ENCODE measurements at regions not wholly inside any gene's neighbourhood (a gene's known extent, or its start where the extent isn't known, plus 50 kb on each side); places are given as distances from the start of the nearest gene placed in this dataset.

GRCh38 chr15:98523912-98524662 is 124.3 kb upstream of the IGF1R start:
- no peaks in the 10 kb centered on the region for H3K9me3 ChIP-seq
- no peaks in the 10 kb centered on the region for H3K36me3 ChIP-seq
- DNase-seq (no peak), ATAC-seq (no peak), FAIRE-seq (no peak)
- no peaks in the 10 kb centered on the region for H3K27me3 ChIP-seq
- no peaks in the 10 kb centered on the region for H3K4me1 ChIP-seq
- H3K4me3 ChIP-seq = no peak overlapping the region
- no peak overlapping the region for H3K27ac ChIP-seq
- TF ChIP-seq, protein P1, sequence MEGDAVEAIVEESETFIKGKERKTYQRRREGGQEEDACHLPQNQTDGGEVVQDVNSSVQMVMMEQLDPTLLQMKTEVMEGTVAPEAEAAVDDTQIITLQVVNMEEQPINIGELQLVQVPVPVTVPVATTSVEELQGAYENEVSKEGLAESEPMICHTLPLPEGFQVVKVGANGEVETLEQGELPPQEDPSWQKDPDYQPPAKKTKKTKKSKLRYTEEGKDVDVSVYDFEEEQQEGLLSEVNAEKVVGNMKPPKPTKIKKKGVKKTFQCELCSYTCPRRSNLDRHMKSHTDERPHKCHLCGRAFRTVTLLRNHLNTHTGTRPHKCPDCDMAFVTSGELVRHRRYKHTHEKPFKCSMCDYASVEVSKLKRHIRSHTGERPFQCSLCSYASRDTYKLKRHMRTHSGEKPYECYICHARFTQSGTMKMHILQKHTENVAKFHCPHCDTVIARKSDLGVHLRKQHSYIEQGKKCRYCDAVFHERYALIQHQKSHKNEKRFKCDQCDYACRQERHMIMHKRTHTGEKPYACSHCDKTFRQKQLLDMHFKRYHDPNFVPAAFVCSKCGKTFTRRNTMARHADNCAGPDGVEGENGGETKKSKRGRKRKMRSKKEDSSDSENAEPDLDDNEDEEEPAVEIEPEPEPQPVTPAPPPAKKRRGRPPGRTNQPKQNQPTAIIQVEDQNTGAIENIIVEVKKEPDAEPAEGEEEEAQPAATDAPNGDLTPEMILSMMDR (IDR thresholded peaks at IDR 0.05) = no peak
- WGBS, 2 donors = 86 to 87% methylated on average over 12 of the region's 12 CpGs
- intact Hi-C loops (cut with DNase I) = loop anchor here in 2 of 3 donors (5.0 to 10.0 kb wide), 3 partner anchors 131 to 341 kb away; no protein-coding TSS in a partner anchor

- H3K27ac ChIP-seq = no peak overlapping the region
- no peaks in the 10 kb centered on the region for H3K9me3 ChIP-seq
- DNase-seq = no peak
- FAIRE-seq = no peak
- ATAC-seq = no peak
- H3K36me3 ChIP-seq = no peaks in the 10 kb centered on the region
- no peaks in the 10 kb centered on the region for H3K27me3 ChIP-seq
- H3K4me3 ChIP-seq = no peak overlapping the region
- H3K4me1 ChIP-seq = peaks cover 0 to 8% (median 0%) of the 10 kb centered on the region in 3 donors
- intact Hi-C loops (cut with DNase I) = loop anchor here in 2 of 3 donors (5.0 to 10.0 kb wide), 3 partner anchors 130 to 340 kb away; no protein-coding TSS in a partner anchor
- TF ChIP-seq, protein P1 (IDR thresholded peaks at IDR 0.05) = no peak
- WGBS, 2 donors = 74 to 81% methylated on average over 10 of the region's 10 CpGs
Observed at GRCh38 chr15:98524838-98525660, 123.3 kb upstream of the IGF1R start.

DNA sequence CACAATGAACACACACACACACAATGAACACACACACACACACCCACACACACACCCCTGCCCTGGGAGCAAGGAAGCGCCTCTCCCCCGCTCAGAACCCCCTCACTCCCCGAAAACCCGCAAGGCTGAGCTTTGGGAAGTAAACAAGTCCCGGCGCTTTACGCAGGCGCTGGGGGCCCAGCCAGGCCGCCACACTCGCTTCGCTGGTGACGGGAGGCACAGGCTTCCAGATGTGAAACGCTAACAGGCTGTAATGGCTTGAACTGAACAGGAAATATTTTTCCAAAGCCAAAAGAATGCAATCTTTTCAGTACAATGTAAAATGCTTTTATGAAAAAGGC is 122.7 kb upstream of the IGF1R start:
- H3K4me1 ChIP-seq = peaks cover 0 to 8% (median 0%) of the 10 kb centered on the region in 3 donors
- no peaks in the 10 kb centered on the region for H3K9me3 ChIP-seq
- no peaks in the 10 kb centered on the region for H3K36me3 ChIP-seq
- FAIRE-seq (no peak), ATAC-seq (no peak), DNase-seq (no peak)
- H3K27ac ChIP-seq = no peak overlapping the region
- H3K27me3 ChIP-seq = no peaks in the 10 kb centered on the region
- WGBS, 2 donors = 87 to 91% methylated on average over 13 of the region's 13 CpGs
- TF ChIP-seq, protein P1 (IDR thresholded peaks at IDR 0.05) = no peak
- intact Hi-C loops (cut with DNase I) = loop anchor here in 2 of 3 donors (10.0 kb wide), 2 partner anchors 129 to 339 kb away; no protein-coding TSS in a partner anchor
- no peak overlapping the region for H3K4me3 ChIP-seq

GRCh38 chr15:98526094-98526493 is 122.2 kb upstream of the IGF1R start:
- intact Hi-C loops (cut with DNase I) = loop anchor here in 2 of 3 donors (10.0 kb wide), 2 partner anchors 129 to 339 kb away; no protein-coding TSS in a partner anchor
- no peak for FAIRE-seq
- no peak overlapping the region for H3K27ac ChIP-seq

More at GRCh38 chr15:98526094-98526493, 122.2 kb upstream of the IGF1R start:
- TF ChIP-seq, protein P1 (IDR thresholded peaks at IDR 0.05) = no peak
- H3K9me3 ChIP-seq = no peaks in the 10 kb centered on the region
- no peaks in the 10 kb centered on the region for H3K27me3 ChIP-seq
- no peak for ATAC-seq
- no peak for DNase-seq
- no peaks in the 10 kb centered on the region for H3K36me3 ChIP-seq
- WGBS, 2 donors = 91 to 94% methylated on average over 8 of the region's 8 CpGs
- H3K4me3 ChIP-seq = no peak overlapping the region
- peaks cover 0 to 8% (median 0%) of the 10 kb centered on the region in 3 donors for H3K4me1 ChIP-seq
